ENCODE measurements at regions not wholly inside any gene's neighbourhood (a gene's known extent, or its start where the extent isn't known, plus 50 kb on each side); places are given as distances from the start of the nearest gene placed in this dataset.
"Not testable (repeated sequence)": the region's sequence is repeated elsewhere in the genome, so short reads cannot be mapped to it uniquely, and the experiment has no call there.

GRCh38 chr15:20354884-20355223 lies 186.7 kb downstream of the GOLGA6L6 start:
- CTCF ChIA-PET; H4K5ac ChIP-seq (ENCODE audit: low read depth, low read length); DNase-seq; ATAC-seq (ENCODE audit: low read depth); H3K56ac ChIP-seq (ENCODE audit: extremely low read depth, insufficient read depth, low read length); H3K27me3 ChIP-seq (ENCODE audit: control insufficient read depth, insufficient read depth, low read length); H3K36me3 ChIP-seq (ENCODE audit: control insufficient read depth, insufficient read depth, low read length); H3K14ac ChIP-seq (replicated peaks; ENCODE audit: low read depth, low read length); POLR2A ChIA-PET (ENCODE audit: unreplicated experiment); H2BK15ac ChIP-seq (ENCODE audit: low read depth, low read length); H4K8ac ChIP-seq (ENCODE audit: low read depth in 2 of 2, low read length in 2 of 2); H2BK120ac ChIP-seq (ENCODE audit: low read depth, low read length); H3K9me1 ChIP-seq (ENCODE audit: insufficient read depth, low read length); H3K4me2 ChIP-seq (ENCODE audit: low read depth, low read length); dilution Hi-C loops (cut with HindIII; ENCODE audit: low sequenced_read_pairs, unreplicated experiment); H2BK5ac ChIP-seq (ENCODE audit: low read depth, low read length, poor library complexity, severe bottlenecking); H3K4ac ChIP-seq (ENCODE audit: low read depth, low read length); H4K20me1 ChIP-seq (ENCODE audit: insufficient read depth, low read length); H3K23ac ChIP-seq (ENCODE audit: low read depth, low read length); H3K79me1 ChIP-seq (ENCODE audit: low read depth in 1 of 2, low read length in 2 of 2); H3K18ac ChIP-seq (ENCODE audit: low read depth, low read length); H2AK9ac ChIP-seq (replicated peaks; ENCODE audit: low read depth, low read length, poor library complexity); H4K91ac ChIP-seq (ENCODE audit: insufficient read depth, low read depth, low read length); H3K9ac ChIP-seq (ENCODE audit: low read depth, low read length); H2AK5ac ChIP-seq (ENCODE audit: low read depth, low read length); BruUV-seq (replicated peaks); H2AFZ ChIP-seq (replicated peaks; ENCODE audit: low read length, poor library complexity); H2BK20ac ChIP-seq (ENCODE audit: low read depth, low read length); H3K27ac ChIP-seq (ENCODE audit: insufficient read depth, low read length); intact Hi-C loops (cut with micrococcal nuclease); H3K4me3 ChIP-seq (ENCODE audit: insufficient read depth, low read depth, low read length); H3K4me1 ChIP-seq (ENCODE audit: control insufficient read depth, insufficient read depth, low read length): not testable (repeated sequence)
- peaks cover 76% of the 10 kb centered on the region for H3K9me3 ChIP-seq (ENCODE audit: control insufficient read depth, insufficient read depth, low read length)
- in situ Hi-C loops (cut with MboI; ENCODE audit: low sequenced_read_pairs): loop anchor here (5.0 to 10.0 kb wide), 2 partner anchors 47 to 150 kb away; no protein-coding TSS in a partner anchor
- 30% methylated on average over 3 of the region's 5 CpGs; no CpG with 5 or more reads in 1 of the 2 experiments for WGBS, 2 experiments (ENCODE audit: extremely low coverage in 2 of 2, insufficient read length in 1 of 2)
